GM21786 (cell line): ENCODE measurements at regions not wholly inside any gene's neighbourhood (a gene's known extent, or its start where the extent isn't known, plus 50 kb on each side); places are given as distances from the start of the nearest gene placed in this dataset.

ENCODE experiments used
- ATAC-seq: cut with Tn5 transposase; IDR thresholded peaks from one replicate; pipeline ENCODE4 v1.9.1; 2021; ENCODE audit not compliant: unreplicated experiment

DNA sequence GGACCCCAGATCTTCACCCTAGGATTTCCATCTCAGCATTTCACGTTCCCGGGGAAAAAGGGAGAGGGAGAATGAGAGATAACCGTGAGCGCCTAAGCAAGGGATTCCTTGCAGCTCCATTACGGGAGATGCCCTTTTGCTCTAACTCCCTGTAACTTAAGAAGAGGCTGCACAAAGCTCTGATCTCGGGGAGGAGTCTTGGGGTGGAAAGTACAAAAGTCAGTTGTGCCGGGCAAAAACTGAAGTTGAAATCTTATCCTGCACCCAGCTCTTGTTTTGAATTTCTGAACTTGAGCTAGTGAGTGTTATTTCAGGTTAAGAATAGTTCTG lies 256.4 kb upstream of the SOX21 start:
- ATAC-seq, result no peak

DNA sequence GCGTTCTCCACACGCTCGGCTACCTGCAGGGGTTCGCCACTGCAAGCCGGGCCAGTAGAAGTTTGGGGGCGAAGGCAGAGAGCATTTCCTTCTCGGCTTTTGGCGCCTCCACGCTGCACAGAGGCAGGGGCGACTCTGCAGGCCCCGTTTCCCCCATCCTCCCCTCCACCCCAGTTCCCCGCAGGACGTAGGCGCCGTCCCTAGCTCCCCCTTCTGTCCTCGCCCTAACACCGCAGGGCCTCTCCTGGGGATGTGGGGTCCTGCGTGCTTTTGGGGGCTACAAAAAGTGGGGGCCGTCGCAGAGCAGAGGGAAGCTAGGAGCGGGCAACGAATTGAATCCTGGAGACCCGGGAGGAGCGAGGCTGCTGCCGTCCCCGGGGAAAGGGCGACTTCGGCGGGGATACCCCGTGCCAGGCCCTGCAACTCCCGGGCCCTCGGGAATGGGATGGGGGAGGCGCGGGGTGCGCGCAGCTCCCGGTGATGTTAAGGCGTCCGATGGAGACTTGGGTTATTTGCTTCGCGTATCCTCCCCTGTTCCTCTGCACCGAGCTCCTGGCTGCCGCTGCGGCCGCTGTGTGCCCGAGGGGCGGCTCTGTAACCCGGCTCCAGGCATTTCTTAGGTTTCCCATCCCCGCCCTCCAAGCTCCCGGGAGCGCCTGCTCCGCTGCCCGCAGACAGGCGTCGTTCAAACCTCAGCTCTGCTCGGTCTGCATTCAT lies 255.9 kb upstream of the SOX21 start:
- no peak for ATAC-seq

DNA sequence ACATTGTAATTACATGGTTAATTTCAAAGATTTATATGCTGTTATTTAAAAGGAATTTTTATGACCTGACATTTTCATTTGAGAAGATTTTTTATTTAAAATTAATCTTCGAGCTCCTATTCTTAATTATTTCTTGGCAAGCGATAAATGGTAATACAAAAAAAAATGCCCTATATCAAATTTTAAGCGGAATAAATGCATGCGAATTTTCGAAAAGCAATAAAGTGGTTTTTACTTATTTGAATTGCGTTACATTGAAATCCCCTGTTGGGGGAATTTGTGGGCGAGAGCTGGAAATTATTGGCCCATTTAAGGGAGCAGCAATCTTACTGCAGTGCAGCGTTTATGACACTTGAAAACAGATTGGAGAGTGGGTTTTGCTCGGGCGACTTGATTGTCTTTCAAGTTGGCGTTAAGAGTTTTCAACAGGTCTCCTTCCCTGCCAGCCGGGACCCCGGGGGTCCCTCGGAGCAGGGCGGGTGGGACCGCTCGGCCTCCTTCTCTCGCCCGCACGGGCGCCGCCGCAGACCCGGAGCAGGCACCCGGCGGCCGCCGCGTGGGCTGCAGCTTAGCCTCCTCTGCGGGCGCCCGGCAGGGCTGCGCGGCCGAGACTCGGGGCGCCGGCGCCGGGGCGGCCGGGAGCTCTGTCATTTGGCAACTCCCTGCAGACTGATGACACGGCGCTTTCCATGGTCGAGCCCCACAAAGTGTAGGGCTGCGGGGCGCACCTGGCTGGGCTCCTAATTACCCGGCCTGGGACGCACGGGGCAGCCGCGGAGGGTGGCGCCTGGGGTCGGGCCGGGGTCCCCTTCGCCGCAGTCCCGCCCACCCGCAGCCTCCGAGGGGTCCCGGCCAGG lies 255.1 kb upstream of the SOX21 start:
- peak; percentile 47 for ATAC-seq

DNA sequence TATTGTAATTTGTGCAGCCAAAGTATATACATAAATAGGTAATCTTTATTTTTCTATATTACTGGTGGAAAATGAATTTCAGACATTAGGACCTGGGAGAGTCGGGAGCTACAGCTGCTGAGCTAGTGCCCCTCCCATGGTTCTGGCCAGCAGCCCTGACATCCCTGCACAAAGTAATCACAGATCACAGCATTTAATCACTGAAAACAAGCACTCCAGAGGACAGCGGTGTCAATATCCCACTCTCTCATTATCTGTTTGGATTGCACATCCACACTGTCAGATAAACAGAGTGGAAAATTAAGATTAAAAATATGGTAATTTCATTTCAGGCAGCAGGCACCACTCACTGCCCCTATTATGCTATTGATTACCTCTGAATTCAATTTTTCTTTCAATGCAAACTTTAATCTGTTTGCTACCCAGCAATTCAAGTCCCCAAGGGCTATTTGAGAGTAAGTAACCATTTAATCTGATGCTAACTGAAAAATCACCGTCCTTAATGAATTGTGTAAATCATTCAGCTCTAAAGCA lies 254.1 kb upstream of the SOX21 start:
- ATAC-seq, result no peak

DNA sequence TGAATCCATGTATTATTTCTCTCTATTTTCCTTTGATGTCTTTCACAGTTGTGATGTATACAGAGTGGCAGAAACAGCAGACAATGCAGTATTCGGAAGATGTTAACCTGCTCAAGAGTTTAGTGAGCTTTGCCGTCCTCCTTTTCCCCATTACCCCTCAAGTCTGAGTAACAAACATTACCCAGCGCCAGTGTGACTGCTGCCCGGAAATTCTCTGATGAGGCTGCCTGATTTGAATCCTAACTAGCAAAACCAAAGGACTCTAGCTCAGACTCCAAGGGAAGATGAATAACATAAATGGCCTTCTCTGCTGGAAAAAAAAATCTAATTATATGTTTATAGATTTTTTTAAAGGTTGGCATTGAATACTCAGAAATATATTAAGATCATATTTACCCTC lies 247.3 kb upstream of the SOX21 start:
- no peak for ATAC-seq

DNA sequence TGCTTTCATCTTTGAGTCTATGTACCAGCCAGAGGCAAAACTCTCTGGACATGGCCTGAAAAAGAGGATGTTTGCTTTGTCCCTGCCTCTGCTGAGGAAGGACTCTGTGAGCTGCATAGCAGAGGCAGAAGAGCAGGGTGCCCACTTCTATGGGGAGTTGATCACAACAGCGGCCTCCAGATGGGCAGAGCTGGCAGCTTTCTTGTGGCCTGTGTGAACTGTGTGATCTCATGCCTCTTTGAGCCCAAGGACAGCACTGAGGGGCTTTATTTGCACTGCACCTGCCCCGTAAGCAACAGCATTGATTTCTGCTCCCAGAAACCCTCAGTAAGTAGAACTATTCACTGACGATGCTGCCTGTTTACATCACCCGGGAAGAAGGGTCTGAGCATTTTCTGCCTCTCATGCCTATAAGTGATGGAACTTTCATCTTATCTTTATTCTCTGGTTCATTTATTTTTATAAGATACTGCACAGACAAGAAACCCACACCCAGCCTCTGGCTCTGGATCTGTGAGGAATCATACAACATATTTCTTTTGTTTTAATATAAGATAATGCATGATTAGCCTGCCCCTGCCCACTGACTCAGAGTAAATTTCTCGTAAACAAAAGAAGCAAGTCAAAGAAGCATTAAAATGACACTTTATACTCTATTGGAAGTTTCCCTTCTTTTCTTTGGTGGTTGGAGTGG lies 244.2 kb upstream of the SOX21 start:
- ATAC-seq, result no peak

DNA sequence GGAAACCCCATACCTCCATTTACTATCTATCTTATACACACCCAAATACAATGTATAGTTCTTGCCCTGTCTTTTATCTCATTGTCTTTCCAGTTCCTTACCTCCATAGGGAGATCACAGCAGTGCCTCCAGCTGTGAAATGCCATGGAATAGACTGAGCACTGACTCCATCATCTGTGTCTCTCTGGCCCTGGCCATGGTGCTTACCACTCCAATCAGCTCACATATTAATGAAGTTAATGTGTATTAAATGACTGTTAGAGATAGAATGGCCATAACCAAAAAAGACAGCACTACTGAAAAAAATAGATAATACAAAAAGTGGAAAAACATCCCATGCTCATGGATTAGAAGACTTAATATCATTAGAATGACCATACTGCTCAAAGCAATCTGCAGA lies 240.4 kb upstream of the SOX21 start:
- ATAC-seq, result no peak

DNA sequence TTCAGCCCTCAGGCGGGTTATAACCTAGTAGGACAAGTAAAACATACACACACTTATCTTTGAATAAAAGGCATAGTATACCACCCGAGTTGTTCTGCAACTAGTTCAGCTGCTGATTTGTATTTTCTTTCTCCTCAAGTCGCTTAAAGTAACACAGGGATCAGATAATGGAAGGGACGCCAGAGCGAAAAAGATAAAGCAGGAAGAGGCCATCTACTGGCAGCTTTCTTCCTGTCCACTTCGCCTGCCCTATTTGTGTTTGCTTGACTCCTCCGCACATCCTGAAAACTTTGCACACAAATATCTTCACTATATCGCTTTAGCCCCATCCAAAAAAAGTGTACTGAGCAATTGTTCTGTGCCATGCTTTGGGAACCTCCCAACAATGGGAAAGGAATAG lies 238.0 kb upstream of the SOX21 start:
- ATAC-seq, result no peak

DNA sequence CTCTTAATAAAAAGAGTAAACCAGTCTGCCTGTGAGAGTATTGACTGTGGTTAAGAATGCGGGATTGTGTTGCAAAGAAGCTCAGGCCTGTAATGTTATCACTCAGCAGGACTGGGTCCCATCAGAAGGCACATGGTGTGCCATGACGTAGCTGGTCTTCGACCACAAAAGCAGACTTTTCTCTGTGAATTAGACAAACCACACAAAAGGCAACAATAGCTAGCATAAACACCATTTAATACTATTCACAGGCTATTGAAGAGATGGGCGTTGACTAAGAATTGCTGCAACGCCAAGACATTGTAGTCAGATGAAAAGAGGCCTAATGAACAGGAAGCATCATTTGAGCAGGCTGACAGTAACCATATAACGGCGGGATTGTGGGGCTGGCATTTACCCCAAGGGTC lies 235.6 kb upstream of the SOX21 start:
- ATAC-seq, result no peak

DNA sequence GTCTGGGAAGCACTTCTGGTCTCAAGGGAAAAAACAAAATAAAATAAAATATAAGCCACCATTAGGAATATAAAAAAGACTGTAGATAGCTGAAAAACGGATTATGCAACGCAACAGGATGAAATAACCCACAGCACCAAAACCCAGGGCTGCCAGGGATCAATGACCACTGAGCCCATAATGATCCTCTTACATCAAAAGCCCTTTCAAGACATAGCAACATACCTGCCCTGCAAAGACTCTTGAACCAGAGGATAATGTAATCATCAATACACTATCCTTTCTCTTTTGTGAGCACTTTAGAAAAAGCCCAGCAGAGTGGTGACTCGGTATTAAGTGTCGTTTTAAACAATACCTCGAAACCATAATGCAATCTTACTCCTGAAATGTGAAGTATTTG lies 235.0 kb upstream of the SOX21 start:
- no peak for ATAC-seq

DNA sequence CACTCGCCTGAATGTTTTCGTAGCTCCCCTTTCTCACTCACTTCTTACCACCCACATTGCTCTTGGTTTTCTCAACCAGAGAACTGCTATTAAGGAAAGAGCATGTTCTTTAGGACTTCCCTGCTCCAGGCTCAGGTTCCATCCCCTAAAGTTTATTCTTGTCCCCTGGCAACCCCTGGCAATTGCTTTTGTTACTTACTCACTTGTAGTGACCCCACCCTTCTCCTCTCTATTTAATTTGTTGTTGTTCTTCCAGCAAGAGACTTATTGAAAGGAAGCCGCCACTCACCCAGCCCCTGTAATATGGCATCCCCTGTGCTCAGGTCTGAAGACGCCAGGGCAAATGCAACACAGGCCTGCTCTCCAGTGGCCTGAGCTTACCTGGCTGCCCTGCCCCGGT lies 233.7 kb upstream of the SOX21 start:
- ATAC-seq, result no peak

DNA sequence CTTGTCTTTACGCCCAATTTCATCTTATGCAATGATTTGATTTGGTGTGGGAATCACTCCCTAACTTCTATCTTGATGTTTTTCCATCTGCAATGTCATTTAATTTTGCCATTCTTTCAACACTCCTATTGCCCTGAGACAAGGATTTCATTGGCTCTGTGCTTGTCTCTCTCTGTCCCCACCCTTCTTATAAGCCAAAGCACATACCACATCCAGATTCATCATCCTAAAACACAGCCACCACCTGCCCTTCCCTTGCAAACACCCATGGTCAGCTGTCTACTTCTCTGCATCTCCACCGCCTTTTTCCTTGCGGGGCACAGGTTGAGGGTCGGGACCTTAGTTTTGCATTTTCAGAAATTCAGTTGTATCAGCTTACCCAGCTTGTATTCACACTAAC lies 225.8 kb upstream of the SOX21 start:
- ATAC-seq, result no peak

DNA sequence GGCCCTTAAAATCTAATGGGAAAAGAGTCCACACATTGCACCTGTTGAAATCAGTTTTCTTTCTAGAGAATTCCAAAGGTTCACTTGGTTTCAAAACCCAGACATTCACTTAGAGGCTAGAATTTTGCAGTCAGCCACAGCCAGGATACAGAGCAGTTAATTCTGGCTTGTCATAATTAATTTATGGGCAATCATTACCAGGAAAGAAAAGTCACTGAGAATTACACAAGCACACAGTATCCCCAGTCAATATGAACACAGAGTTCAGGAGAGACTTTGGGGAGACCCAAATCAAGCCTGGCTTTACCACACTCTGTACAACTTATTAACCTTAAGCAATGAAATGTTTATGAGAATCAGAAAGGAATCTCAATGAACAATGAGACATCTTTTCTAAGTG lies 224.3 kb upstream of the SOX21 start:
- ATAC-seq, result no peak

DNA sequence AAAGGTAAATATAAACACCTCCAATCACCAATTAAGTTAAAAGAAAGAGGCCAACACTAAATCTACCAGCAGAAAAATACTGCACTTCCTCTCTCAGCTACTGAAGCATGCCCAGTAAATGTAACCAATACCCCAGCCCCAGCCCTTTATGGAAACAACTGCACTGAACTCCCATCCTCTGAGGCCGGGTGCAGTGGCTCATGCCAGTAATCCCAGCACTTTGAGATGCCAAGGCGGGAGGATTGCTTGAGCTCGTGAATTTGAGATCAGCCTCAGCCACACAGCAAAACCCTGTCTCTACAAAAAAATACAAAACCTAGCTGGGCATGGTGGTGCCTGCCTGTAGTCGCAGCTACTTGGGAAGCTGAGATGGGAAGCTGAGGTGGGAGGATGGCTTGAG lies 221.6 kb upstream of the SOX21 start:
- no peak for ATAC-seq

DNA sequence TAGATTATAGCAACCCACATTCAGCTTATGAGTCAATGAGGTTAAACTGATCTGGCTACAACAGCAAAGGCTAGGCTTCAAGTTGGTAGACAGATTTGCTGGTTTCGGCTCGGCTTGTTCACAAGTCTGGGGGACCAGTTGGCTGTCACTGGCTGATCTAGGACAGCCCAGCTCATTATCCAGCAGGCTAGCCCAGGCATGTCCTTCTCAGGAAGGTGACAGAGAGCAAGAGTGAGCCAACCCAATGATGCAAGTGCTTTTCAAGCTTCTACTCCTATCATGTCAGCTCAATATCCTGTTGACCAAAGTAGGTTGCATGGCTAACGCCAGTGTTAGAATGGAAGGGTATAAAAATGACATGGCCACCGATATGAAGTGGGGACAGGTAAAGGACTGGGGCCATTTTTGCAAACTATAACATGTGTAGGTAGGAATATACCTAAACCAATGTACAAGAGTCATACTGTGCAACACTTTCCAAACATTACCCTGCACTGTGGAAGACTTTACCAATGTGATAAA lies 220.9 kb upstream of the SOX21 start:
- ATAC-seq, result no peak

DNA sequence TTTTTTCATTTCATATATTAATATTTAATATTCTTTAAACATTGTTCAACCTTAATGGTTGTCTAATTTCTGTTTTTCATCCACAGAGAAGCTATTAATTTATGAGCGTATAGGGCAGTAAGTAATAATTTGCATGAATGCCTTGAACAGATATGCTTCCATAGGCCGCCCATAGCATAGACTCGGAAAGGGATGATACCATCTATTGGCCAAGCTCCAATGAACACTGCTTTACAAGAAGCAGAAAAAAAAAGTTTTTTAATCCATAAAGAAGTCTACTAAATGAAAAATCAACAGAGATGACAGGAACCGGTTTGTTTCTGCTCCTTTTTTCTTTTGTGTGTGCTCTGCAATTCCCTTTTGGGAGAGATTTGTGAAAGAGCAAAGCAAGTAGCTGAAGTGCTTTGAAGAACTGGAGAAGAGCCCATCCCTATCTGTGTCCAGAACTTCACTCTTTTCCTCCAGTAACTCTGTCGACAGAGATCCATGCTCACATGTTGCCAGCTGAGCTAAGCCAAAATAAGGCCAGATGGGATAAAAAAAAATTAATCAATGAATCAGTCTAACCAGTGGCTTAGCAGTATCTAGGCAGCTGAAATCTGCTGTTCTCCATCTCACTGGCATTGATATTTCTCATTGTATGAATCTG lies 215.9 kb upstream of the SOX21 start:
- ATAC-seq, result no peak

DNA sequence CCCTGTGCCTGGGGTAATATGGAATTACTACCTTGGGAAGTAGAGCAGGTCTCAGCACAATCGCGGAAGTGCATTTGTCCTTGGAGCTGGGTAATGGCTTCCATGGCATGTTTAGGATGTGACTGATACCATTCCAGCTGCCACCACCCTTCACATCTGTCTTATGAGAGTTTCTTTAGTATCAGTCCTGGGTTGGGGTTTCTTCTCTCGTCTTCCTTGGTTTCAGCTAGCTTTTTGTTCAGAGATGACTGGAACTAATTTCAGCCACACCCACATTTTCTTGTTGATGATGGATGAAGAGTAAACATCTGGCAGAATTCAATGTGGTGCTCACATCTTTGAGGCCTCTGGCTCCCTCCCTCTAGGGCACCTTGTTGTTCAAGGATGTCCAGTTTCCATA lies 212.9 kb upstream of the SOX21 start:
- no peak for ATAC-seq

DNA sequence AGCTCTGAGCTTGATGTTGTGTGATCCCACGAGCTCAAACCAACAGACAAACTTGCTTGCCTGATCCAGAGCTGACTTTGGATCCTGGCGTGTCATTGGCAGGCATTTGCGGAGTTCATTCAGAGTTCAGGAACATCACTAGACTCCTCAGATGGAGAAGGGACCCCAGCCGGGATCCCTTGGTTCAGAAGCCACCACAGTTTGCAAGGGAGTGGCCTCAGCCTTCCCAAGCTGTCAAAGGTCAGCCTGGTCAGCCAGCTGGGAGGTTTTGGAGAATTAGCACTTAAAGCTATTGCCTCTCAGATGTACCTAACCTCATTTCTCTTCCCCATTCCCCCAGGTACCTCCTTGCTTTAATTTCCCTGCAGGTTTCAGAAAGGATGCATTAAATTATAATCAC lies 208.8 kb upstream of the SOX21 start:
- ATAC-seq, result no peak

DNA sequence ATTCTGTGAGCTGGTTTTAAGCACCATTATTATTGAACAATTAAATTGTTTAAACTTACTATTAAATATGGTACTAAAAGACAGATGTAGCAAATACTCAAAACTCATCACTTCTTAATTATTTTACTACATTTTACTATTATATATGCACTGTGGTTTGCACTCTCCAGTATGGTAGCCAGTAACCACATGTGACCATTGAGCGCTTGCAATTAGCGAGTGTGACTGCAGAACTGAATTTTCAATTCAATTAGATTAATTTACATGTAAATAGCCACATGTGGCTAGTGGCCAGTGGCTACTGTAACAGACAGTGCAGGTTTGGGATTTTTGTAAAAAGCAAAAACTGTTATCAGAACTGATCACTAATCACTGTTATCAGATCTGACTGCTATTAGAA lies 208.2 kb upstream of the SOX21 start:
- no peak for ATAC-seq

DNA sequence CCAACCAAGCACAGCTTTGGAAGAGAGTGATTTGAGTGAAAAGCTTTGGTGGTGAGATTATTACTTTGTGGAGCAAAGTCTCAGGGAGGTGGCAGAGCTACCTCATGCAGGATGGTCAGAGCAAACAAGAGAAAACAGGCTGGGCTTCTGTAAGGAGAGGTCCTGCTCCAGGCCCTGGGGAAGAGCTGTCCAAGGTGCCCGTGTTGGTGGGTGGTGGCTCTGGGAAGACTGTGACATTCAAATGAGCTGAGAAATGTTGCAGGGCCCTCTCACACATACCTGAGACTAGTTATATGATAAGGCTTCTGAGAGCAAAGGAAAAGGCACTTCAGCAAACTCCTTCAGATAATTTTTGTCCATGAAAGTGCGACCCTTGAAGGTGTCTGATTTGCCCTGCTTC lies 205.5 kb upstream of the SOX21 start:
- no peak for ATAC-seq

DNA sequence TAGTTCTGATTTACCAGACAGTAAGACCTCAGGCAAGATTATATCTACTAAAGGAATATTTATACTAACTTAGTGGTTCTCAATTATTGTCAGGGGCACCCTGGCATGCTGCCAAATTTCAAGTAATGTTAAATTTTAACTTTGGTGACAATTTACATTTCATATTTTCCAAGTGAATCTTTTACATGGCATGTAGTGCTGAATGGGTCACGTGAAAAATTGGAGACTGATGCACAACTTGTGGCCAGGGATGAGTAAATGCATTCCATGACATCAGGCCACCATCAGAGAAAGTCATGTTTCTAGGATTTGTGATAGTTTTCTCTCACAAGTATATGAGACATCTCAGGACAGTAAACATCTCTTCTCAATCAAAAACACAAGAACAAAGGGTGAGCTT lies 202.6 kb upstream of the SOX21 start:
- ATAC-seq, result no peak
